ENCODE measurements at regions not wholly inside any gene's neighbourhood (a gene's known extent, or its start where the extent isn't known, plus 50 kb on each side); places are given as distances from the start of the nearest gene placed in this dataset.

- DNase-seq (ENCODE audit: low spot score): no peak
- intact Hi-C loops (cut with DNase I): no loop called here
Observed at GRCh38 chr6:139509167-139509566, 134.7 kb upstream of the CITED2 start.

GRCh38 chr6:139508576-139508975, 134.1 kb upstream of the CITED2 start:
- no peak for DNase-seq (ENCODE audit: low spot score)
- intact Hi-C loops (cut with DNase I): no loop called here

- intact Hi-C loops (cut with DNase I): no loop called here
- no peak for DNase-seq (ENCODE audit: low spot score)
Observed at GRCh38 chr6:139508023-139508422, 133.6 kb upstream of the CITED2 start.

GRCh38 chr6:139500977-139501376, 126.5 kb upstream of the CITED2 start:
- intact Hi-C loops (cut with DNase I): no loop called here
- DNase-seq (ENCODE audit: low spot score): no peak

- no peak for DNase-seq (ENCODE audit: low spot score)
Observed at GRCh38 chr6:139498715-139499114, 124.3 kb upstream of the CITED2 start.

GRCh38 chr6:139497345-139497961, 123.0 kb upstream of the CITED2 start:
- intact Hi-C loops (cut with DNase I): no loop called here
- no peak for DNase-seq (ENCODE audit: low spot score)

More at GRCh38 chr6:139498715-139499114, 124.3 kb upstream of the CITED2 start:
- intact Hi-C loops (cut with DNase I): no loop called here

- DNase-seq (ENCODE audit: low spot score): no peak
- intact Hi-C loops (cut with DNase I): no loop called here
Observed at GRCh38 chr6:139496654-139497344, 122.4 kb upstream of the CITED2 start.

- intact Hi-C loops (cut with DNase I): no loop called here
- DNase-seq (ENCODE audit: low spot score): no peak
Observed at GRCh38 chr6:139494376-139494990, 120.0 kb upstream of the CITED2 start.

GRCh38 chr6:139490482-139490881, 116.0 kb upstream of the CITED2 start:
- intact Hi-C loops (cut with DNase I): no loop called here
- no peak for DNase-seq (ENCODE audit: low spot score)

GRCh38 chr6:139486476-139486799, 112.0 kb upstream of the CITED2 start:
- intact Hi-C loops (cut with DNase I): no loop called here
- no peak for DNase-seq (ENCODE audit: low spot score)

- intact Hi-C loops (cut with DNase I): no loop called here
- DNase-seq (ENCODE audit: low spot score): no peak
Observed at GRCh38 chr6:139485742-139486475, 111.5 kb upstream of the CITED2 start.

- intact Hi-C loops (cut with DNase I): no loop called here
- no peak for DNase-seq (ENCODE audit: low spot score)
Observed at GRCh38 chr6:139485185-139485584, 110.7 kb upstream of the CITED2 start.

- intact Hi-C loops (cut with DNase I): no loop called here
- no peak for DNase-seq (ENCODE audit: low spot score)
Observed at GRCh38 chr6:139483079-139483478, 108.6 kb upstream of the CITED2 start.

GRCh38 chr6:139482287-139482686, 107.8 kb upstream of the CITED2 start:
- intact Hi-C loops (cut with DNase I): no loop called here
- DNase-seq (ENCODE audit: low spot score): no peak

- intact Hi-C loops (cut with DNase I): no loop called here
- DNase-seq (ENCODE audit: low spot score): no peak
Observed at GRCh38 chr6:139480356-139481165, 106.1 kb upstream of the CITED2 start.

- intact Hi-C loops (cut with DNase I): no loop called here
- DNase-seq (ENCODE audit: low spot score): no peak
Observed at GRCh38 chr6:139479433-139480222, 105.2 kb upstream of the CITED2 start.

GRCh38 chr6:139475646-139476045, 101.2 kb upstream of the CITED2 start:
- intact Hi-C loops (cut with DNase I): no loop called here
- no peak for DNase-seq (ENCODE audit: low spot score)

- DNase-seq (ENCODE audit: low spot score): no peak
- intact Hi-C loops (cut with DNase I): no loop called here
Observed at GRCh38 chr6:139475241-139475640, 100.8 kb upstream of the CITED2 start.
